IMR-90 (cell line): ENCODE measurements at regions not wholly inside any gene's neighbourhood (a gene's known extent, or its start where the extent isn't known, plus 50 kb on each side); places are given as distances from the start of the nearest gene placed in this dataset.

Experiments
- CEBPB ChIP-seq: IDR thresholded peaks from 2 replicates; pipeline ENCODE4 v1.6.1; 2012; ENCODE audit warnings: low read depth, low read length, improper control_type of control experiment
- POLR2A ChIP-seq: IDR thresholded peaks from 2 replicates; pipeline ENCODE4 v1.6.1; 2012; ENCODE audit warnings: mild to moderate bottlenecking, low read depth, low read length
- RAD21 ChIP-seq: IDR thresholded peaks from 2 replicates; pipeline ENCODE4 v1.6.1; 2012; ENCODE audit warnings: low read length, improper control_type of control experiment
- TF ChIP-seq, protein P1 (sequence below): conservative IDR thresholded peaks from 2 replicates; pipeline ENCODE4 v1.5.1; 2012; ENCODE audit warnings: mild to moderate bottlenecking, low read depth, low read length, improper control_type of control experiment

GRCh38 chr2:59881218-59881617, 672.2 kb downstream of the BCL11A start:
- no peak for TF ChIP-seq POLR2A
- TF ChIP-seq, protein P1, sequence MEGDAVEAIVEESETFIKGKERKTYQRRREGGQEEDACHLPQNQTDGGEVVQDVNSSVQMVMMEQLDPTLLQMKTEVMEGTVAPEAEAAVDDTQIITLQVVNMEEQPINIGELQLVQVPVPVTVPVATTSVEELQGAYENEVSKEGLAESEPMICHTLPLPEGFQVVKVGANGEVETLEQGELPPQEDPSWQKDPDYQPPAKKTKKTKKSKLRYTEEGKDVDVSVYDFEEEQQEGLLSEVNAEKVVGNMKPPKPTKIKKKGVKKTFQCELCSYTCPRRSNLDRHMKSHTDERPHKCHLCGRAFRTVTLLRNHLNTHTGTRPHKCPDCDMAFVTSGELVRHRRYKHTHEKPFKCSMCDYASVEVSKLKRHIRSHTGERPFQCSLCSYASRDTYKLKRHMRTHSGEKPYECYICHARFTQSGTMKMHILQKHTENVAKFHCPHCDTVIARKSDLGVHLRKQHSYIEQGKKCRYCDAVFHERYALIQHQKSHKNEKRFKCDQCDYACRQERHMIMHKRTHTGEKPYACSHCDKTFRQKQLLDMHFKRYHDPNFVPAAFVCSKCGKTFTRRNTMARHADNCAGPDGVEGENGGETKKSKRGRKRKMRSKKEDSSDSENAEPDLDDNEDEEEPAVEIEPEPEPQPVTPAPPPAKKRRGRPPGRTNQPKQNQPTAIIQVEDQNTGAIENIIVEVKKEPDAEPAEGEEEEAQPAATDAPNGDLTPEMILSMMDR = no peak
- TF ChIP-seq CEBPB = no peak
- no peak for TF ChIP-seq RAD21
